Liver (tissue), 8 donors: ENCODE measurements at regions not wholly inside any gene's neighbourhood (a gene's known extent, or its start where the extent isn't known, plus 50 kb on each side); places are given as distances from the start of the nearest gene placed in this dataset.

Experiments
- DNase-seq: peaks from one replicate; pipeline ENCODE4 v3.0.0-alpha.2; 2017; ENCODE audit warnings: low spot score
- H3K27ac ChIP-seq, 2 donors: one replicate each; pipeline ENCODE4 v1.7.0; 2013; ENCODE audit warnings: inconsistent platforms in 2 of 2, low read length in 2 of 2, control low read depth in 1 of 2, low read depth in 1 of 2, mild to moderate bottlenecking in 1 of 2
- H3K27me3 ChIP-seq, 4 donors: one replicate each; pipeline versions ENCODE4 v1.6.1 to v1.7.0; 2013; ENCODE audit warnings: low read length in 3 of 4, inconsistent platforms in 1 of 4, mild to moderate bottlenecking in 1 of 4, moderate library complexity in 1 of 4; ENCODE audit not compliant: control insufficient read depth in 4 of 4, insufficient read depth in 4 of 4
- H3K36me3 ChIP-seq, 4 donors: one replicate each; pipeline versions ENCODE4 v1.6.1 to v1.7.0; 2013; ENCODE audit warnings: low read length in 3 of 4, mild to moderate bottlenecking in 3 of 4, low read depth in 1 of 4, moderate library complexity in 1 of 4; ENCODE audit not compliant: control insufficient read depth in 4 of 4, insufficient read depth in 3 of 4
- H3K4me1 ChIP-seq, 4 donors: one replicate each; pipeline versions ENCODE4 v1.6.1 to v1.7.0; 2013; ENCODE audit warnings: low read length in 3 of 4, mild to moderate bottlenecking in 3 of 4, moderate library complexity in 1 of 4; ENCODE audit not compliant: control insufficient read depth in 4 of 4, insufficient read depth in 4 of 4
- H3K4me3 ChIP-seq, 3 donors: one replicate each; pipeline versions ENCODE4 v1.6.1 to v1.7.0; 2013; ENCODE audit warnings: low read length in 3 of 3, control low read depth in 1 of 3, low read depth in 1 of 3, mild to moderate bottlenecking in 1 of 3
- H3K9ac ChIP-seq, 2 donors: one replicate each; pipeline ENCODE4 v1.7.0; 2013; ENCODE audit warnings: low read length in 2 of 2, mild to moderate bottlenecking in 2 of 2, moderate library complexity in 2 of 2, control low read depth in 1 of 2, low read depth in 1 of 2
- H3K9me3 ChIP-seq, 4 donors: one replicate each; pipeline versions ENCODE4 v1.6.1 to v1.7.0; 2013; ENCODE audit warnings: low read length in 3 of 4; ENCODE audit not compliant: control insufficient read depth in 4 of 4
- ATF3 ChIP-seq: IDR thresholded peaks from 2 replicates; pipeline ENCODE4 v1.6.1; 2016; ENCODE audit warnings: antibody characterized with exemption
- CTCF ChIP-seq: fragments of 150-350 bp; IDR thresholded peaks from 2 replicates; pipeline ENCODE4 v1.5.1; 2017; ENCODE audit warnings: improper control_type of control experiment, low read depth, low read length; ENCODE audit not compliant: missing input control
- EGR1 ChIP-seq, 2 donors: IDR thresholded peaks; 2 replicates each; pipeline ENCODE4 v1.6.1; 2016 to 2018; ENCODE audit warnings: antibody characterized with exemption in 2 of 2, low read depth in 2 of 2
- FOXA1 ChIP-seq: IDR thresholded peaks from 2 replicates; pipeline ENCODE4 v1.6.1; 2016; ENCODE audit warnings: antibody characterized with exemption
- GABPA ChIP-seq, 2 donors: IDR thresholded peaks in 1 of 2; conservative IDR thresholded peaks in 1 of 2; 2 replicates each; pipeline ENCODE4 v1.6.1; 2016; ENCODE audit warnings: antibody characterized with exemption in 2 of 2, mild to moderate bottlenecking in 1 of 2, moderate library complexity in 1 of 2
- HNF4A ChIP-seq, 2 donors: conservative IDR thresholded peaks; 2 replicates each; pipeline ENCODE4 v1.6.1; 2016; ENCODE audit warnings: antibody characterized with exemption in 2 of 2, mild to moderate bottlenecking in 2 of 2
- HNF4G ChIP-seq: IDR thresholded peaks from 2 replicates; pipeline ENCODE4 v1.6.1; 2016; ENCODE audit warnings: antibody characterized with exemption
- JUND ChIP-seq, 2 donors: IDR thresholded peaks; 2 replicates each; pipeline ENCODE4 v1.6.1; 2016; ENCODE audit warnings: antibody characterized with exemption in 2 of 2
- MAX ChIP-seq: IDR thresholded peaks from 2 replicates; pipeline ENCODE4 v1.6.1; 2016; ENCODE audit warnings: antibody characterized with exemption
- NR2F2 ChIP-seq: IDR thresholded peaks from 2 replicates; pipeline ENCODE4 v1.6.1; 2016; ENCODE audit warnings: antibody characterized with exemption
- REST ChIP-seq: IDR thresholded peaks from 2 replicates; pipeline ENCODE4 v1.6.1; 2016; ENCODE audit warnings: antibody characterized with exemption, mild to moderate bottlenecking
- RXRA ChIP-seq, 2 donors: IDR thresholded peaks; 2 replicates each; pipeline ENCODE4 v1.6.1; 2017 to 2018; ENCODE audit warnings: antibody characterized with exemption in 2 of 2, mild to moderate bottlenecking in 1 of 2
- SP1 ChIP-seq: IDR thresholded peaks from 2 replicates; pipeline ENCODE4 v1.6.1; 2018; ENCODE audit warnings: antibody characterized with exemption, mild to moderate bottlenecking
- TAF1 ChIP-seq: conservative IDR thresholded peaks from 2 replicates; pipeline ENCODE4 v1.6.1; 2016; ENCODE audit warnings: antibody characterized with exemption, mild to moderate bottlenecking
- WGBS: extraction: QIAGEN DNeasy Blood & Tissue Kit; methylation state at CpG from one replicate; pipeline ENCODE4 v1.1.7; 2013; 5-methylcytosine and 5-hydroxymethylcytosine counted together
- donor health status: healthy.
- donor health status: healthy.
- donor health status: healthy.
- donor health status: healthy.
- donor health status: healthy.

GRCh38 chr2:236773206-236773605, 203.6 kb downstream of the ACKR3 start:
- Histone ChIP-seq H3K4me1 (no peaks in the 10 kb centered on the region), H3K36me3 (no peaks in the 10 kb centered on the region), H3K27me3 (no peaks in the 10 kb centered on the region), H3K4me3 (no peak overlapping the region), H3K9me3 (no peaks in the 10 kb centered on the region), H3K27ac (no peak overlapping the region), H3K9ac (no peak overlapping the region)
- TF ChIP-seq HNF4G (no peak), HNF4A (conservative IDR thresholded peaks at IDR 0.05) (no peak), TAF1 (no peak), ATF3 (no peak), RXRA (IDR thresholded peaks at IDR 0.05) (no peak), FOXA1 (no peak), GABPA (IDR thresholded peaks at IDR 0.05 in 1 of 2, conservative IDR thresholded peaks at IDR 0.05 in 1 of 2) (no peak), CTCF (no peak), REST (no peak), EGR1 (IDR thresholded peaks at IDR 0.05; ENCODE audit: low read depth in 2 of 2) (no peak), JUND (IDR thresholded peaks at IDR 0.05) (no peak), MAX (no peak), NR2F2 (no peak)
- 95% methylated on average over 9 of the region's 9 CpGs for WGBS
- no peak for DNase-seq

GRCh38 chr2:236774171-236774570, 204.5 kb downstream of the ACKR3 start:
- Histone ChIP-seq H3K4me1 (no peaks in the 10 kb centered on the region), H3K27me3 (no peaks in the 10 kb centered on the region), H3K4me3 (no peak overlapping the region), H3K9me3 (no peaks in the 10 kb centered on the region), H3K9ac (no peak overlapping the region), H3K27ac (no peak overlapping the region), H3K36me3 (no peaks in the 10 kb centered on the region)
- TF ChIP-seq CTCF (no peak), HNF4A (conservative IDR thresholded peaks at IDR 0.05) (no peak), FOXA1 (no peak), HNF4G (no peak), SP1 (no peak)
- DNase-seq = no peak
- WGBS = 94% methylated on average over 9 of the region's 9 CpGs
